ENCODE measurements at regions not wholly inside any gene's neighbourhood (a gene's known extent, or its start where the extent isn't known, plus 50 kb on each side); places are given as distances from the start of the nearest gene placed in this dataset.

- Histone ChIP-seq H3K9me3 (ENCODE audit: low read length) (no peaks in the 10 kb centered on the region), H2AFZ (ENCODE audit: low read length) (no peak overlapping the region), H3K27me3 (ENCODE audit: control insufficient read depth in 1 of 2, insufficient read depth in 2 of 2, low read length in 2 of 2) (no peaks in the 10 kb centered on the region), H3K9ac (ENCODE audit: insufficient read depth, low read depth, low read length) (peak overlapping the region; percentile 31; the same call in 1 of the 2 replicates), H3K4me1 (ENCODE audit: insufficient read depth, low read length) (peaks cover 57% of the 10 kb centered on the region), H3K4me3 (replicated peaks in 1 of 3; ENCODE audit: insufficient read depth in 1 of 3, low read depth in 2 of 3, low read length in 3 of 3) (peak overlapping the region in 1 of 3 experiments; percentile 5; a peak in 2 of 6 replicates), H3K36me3 (replicated peaks in 1 of 2; ENCODE audit: control insufficient read depth in 1 of 2, insufficient read depth in 2 of 2, low read length in 2 of 2) (no peaks in the 10 kb centered on the region), H4K20me1 (ENCODE audit: insufficient read depth, low read length) (no peaks in the 10 kb centered on the region), H3K27ac (ENCODE audit: extremely low read length, insufficient read depth, low read length) (peak overlapping the region; percentile 12), H3K79me2 (ENCODE audit: insufficient read depth, low read length) (no peaks in the 10 kb centered on the region), H3K4me2 (ENCODE audit: low read depth, low read length) (peak overlapping the region; percentile 64)
- in situ Hi-C loops (cut with HindIII; ENCODE audit: extremely low pct_ligation_motif_present, low pct_unique_long_range_greater_than_20kb): no loop called here
- ChIA-PET CTCF (ENCODE audit: low intra/inter-chr PET ratio, low total read pairs) (no interaction called here), POLR2A (interaction anchor here (1.4 to 2.5 kb wide), 2 partner anchors 11 to 17 kb away, joined by 5 to 16 read pairs; no protein-coding TSS in a partner anchor)
- FAIRE-seq (no peak), DNase-seq (ENCODE audit: low spot score) (peak; percentile 85), ATAC-seq (peak; percentile 92)
- no TSS peak for BruUV-seq (replicated peaks)
- intact Hi-C loops (cut with micrococcal nuclease; ENCODE audit: unreplicated experiment): loop anchor here (5.0 kb wide), 1 partner anchor 67 kb away; no protein-coding TSS in a partner anchor
- WGBS (ENCODE audit: low lambda C conversion rate): 4% methylated on average over 6 of the region's 6 CpGs
- TF ChIP-seq ZNF124 (CRISPR knock-in tag; IDR thresholded peaks at IDR 0.05) (no peak), ZNF839 (CRISPR knock-in tag; IDR thresholded peaks at IDR 0.05; ENCODE audit: borderline replicate concordance) (no peak), CBFB (CRISPR knock-in tag; IDR thresholded peaks at IDR 0.05) (no peak), CREM (IDR thresholded peaks at IDR 0.05) (peak; percentile 72), CREM (CRISPR knock-in tag; IDR thresholded peaks at IDR 0.05) (no peak), ZBTB1 (CRISPR knock-in tag; IDR thresholded peaks at IDR 0.05; ENCODE audit: borderline replicate concordance) (no peak), FOXK1 (CRISPR knock-in tag; IDR thresholded peaks at IDR 0.05; ENCODE audit: borderline replicate concordance, low read depth) (peak; percentile 64; the same call in 1 of the 2 replicates), ZFP36L1 (CRISPR knock-in tag; IDR thresholded peaks at IDR 0.05) (no peak), DNMT3B (CRISPR knock-in tag; conservative IDR thresholded peaks at IDR 0.05) (no peak; the same call in 1 of the 2 replicates), DMAP1 (CRISPR knock-in tag; IDR thresholded peaks at IDR 0.05) (no peak), ZNF24 (IDR thresholded peaks at IDR 0.05) (0 out of 2 replicates have a peak, but pooled peaks have one; percentile 22), ZC3H13 (CRISPR knock-in tag; IDR thresholded peaks at IDR 0.05) (no peak), SRSF9 (IDR thresholded peaks at IDR 0.05; ENCODE audit: borderline replicate concordance, insufficient read depth, low read depth, low read length, poor library complexity, severe bottlenecking) (no peak), ZSCAN20 (CRISPR knock-in tag; IDR thresholded peaks at IDR 0.05; ENCODE audit: borderline replicate concordance) (peak; percentile 90), RNF219 (CRISPR knock-in tag; IDR thresholded peaks at IDR 0.05) (no peak), CAMTA2 (CRISPR knock-in tag; IDR thresholded peaks at IDR 0.05; ENCODE audit: borderline replicate concordance) (no peak), CREB1 (IDR thresholded peaks at IDR 0.05) (peak; percentile 82), CREB1 (CRISPR knock-in tag; IDR thresholded peaks at IDR 0.05) (peak; percentile 37; the same call in 1 of the 2 replicates)
- TF ChIP-seq, protein P1, sequence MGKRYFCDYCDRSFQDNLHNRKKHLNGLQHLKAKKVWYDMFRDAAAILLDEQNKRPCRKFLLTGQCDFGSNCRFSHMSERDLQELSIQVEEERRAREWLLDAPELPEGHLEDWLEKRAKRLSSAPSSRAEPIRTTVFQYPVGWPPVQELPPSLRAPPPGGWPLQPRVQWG (CRISPR knock-in tag; IDR thresholded peaks at IDR 0.05; ENCODE audit: borderline replicate concordance, low read depth): no peak
These were observed 63.2 kb upstream of the BMP2 start for GRCh38 chr20:6704132-6704861.
